H1 (cell line): ENCODE measurements at regions not wholly inside any gene's neighbourhood (a gene's known extent, or its start where the extent isn't known, plus 50 kb on each side); places are given as distances from the start of the nearest gene placed in this dataset.

ENCODE experiments used
- CTCF ChIA-PET: fragments of 300-600 bp; sonication (Branson Sonifier 250); formaldehyde crosslinking; loops from one replicate; lab custom pipeline; 2021; ENCODE audit not compliant: partially characterized antibody; lab: Charles Lee
- POLR2A ChIA-PET: fragments of 300-600 bp; sonication (Branson Sonifier 250); formaldehyde crosslinking; loops from one replicate; lab custom pipeline; 2021; ENCODE audit warnings: inconsistent platforms; ENCODE audit not compliant: partially characterized antibody; lab: Charles Lee
- DNase-seq, 2 experiments: peaks; one replicate each; pipeline versions ENCODE4 v3.0.0 to v3.0.0-alpha.2; 2010 to 2022; ENCODE audit warnings: low spot score in 2 of 2, low read depth in 1 of 2, mixed read lengths in 1 of 2
- FAIRE-seq: peaks from 2 replicates; lab custom pipeline; 2011; peaks lifted over from hg19 to GRCh38; lab: Jason Lieb, UNC
- H2AFZ ChIP-seq: 2 replicates; pipeline ENCODE4 v1.8.1; 2012; ENCODE audit warnings: low read length, inconsistent platforms
- H2AK5ac ChIP-seq: 2 replicates; pipeline ENCODE4 v1.6.1; 2013; ENCODE audit warnings: low read depth, low read length
- H2BK120ac ChIP-seq: replicated peaks from 2 replicates; pipeline ENCODE3; 2013; ENCODE audit warnings: low read depth, low read length, inconsistent platforms
- H2BK12ac ChIP-seq: 2 replicates; pipeline ENCODE4 v1.6.1; 2013; ENCODE audit warnings: low read depth, low read length
- H2BK15ac ChIP-seq: 2 replicates; pipeline ENCODE4 v1.6.1; 2013; ENCODE audit warnings: low read length
- H2BK20ac ChIP-seq: 2 replicates; pipeline ENCODE4 v1.6.1; 2013; ENCODE audit warnings: low read length
- H2BK5ac ChIP-seq: 2 replicates; pipeline ENCODE4 v1.6.1; 2013; ENCODE audit warnings: low read depth, low read length
- H3K14ac ChIP-seq: 2 replicates; pipeline ENCODE4 v1.6.1; 2013; ENCODE audit warnings: inconsistent platforms; ENCODE audit not compliant: insufficient read length
- H3K18ac ChIP-seq: 2 replicates; pipeline ENCODE4 v1.6.1; 2013; ENCODE audit warnings: low read length; ENCODE audit errors: extremely low read depth
- H3K23ac ChIP-seq: 2 replicates; pipeline ENCODE4 v1.6.1; 2013; ENCODE audit warnings: inconsistent platforms; ENCODE audit not compliant: insufficient read length
- H3K23me2 ChIP-seq: 2 replicates; pipeline ENCODE4 v1.6.1; 2013; ENCODE audit warnings: low read depth, low read length
- H3K27ac ChIP-seq: 2 replicates; pipeline ENCODE4 v1.6.1; 2011; ENCODE audit warnings: low read depth, low read length, inconsistent platforms
- H3K27me3 ChIP-seq, 4 experiments: replicated peaks in 1 of 4; 1 replicate in 1 of 4; 2 replicates in 3 of 4; pipeline versions ENCODE4 v1.6.1 to v1.8.1; 2011 to 2013; ENCODE audit warnings: low read length in 3 of 4, mild to moderate bottlenecking in 3 of 4, inconsistent platforms in 2 of 4, mixed read lengths in 2 of 4, moderate library complexity in 1 of 4; ENCODE audit not compliant: control insufficient read depth in 3 of 4, insufficient read depth in 3 of 4; ENCODE audit errors: extremely low read depth in 1 of 4
- H3K36me3 ChIP-seq, 4 experiments: 2 replicates each; pipeline versions ENCODE4 v1.6.1 to v1.8.1; 2011 to 2013; ENCODE audit warnings: mild to moderate bottlenecking in 4 of 4, low read length in 3 of 4, moderate library complexity in 2 of 4, control low read depth in 1 of 4, inconsistent platforms in 1 of 4; ENCODE audit not compliant: insufficient read depth in 4 of 4, control insufficient read depth in 2 of 4
- H3K4ac ChIP-seq: replicated peaks from 2 replicates; pipeline ENCODE3; 2013; ENCODE audit warnings: low read length, low read depth, mixed read lengths, inconsistent platforms; ENCODE audit not compliant: insufficient read length
- H3K4me1 ChIP-seq, 4 experiments: replicated peaks in 1 of 4; 1 replicate in 1 of 4; 2 replicates in 3 of 4; pipeline versions ENCODE4 v1.6.1 to v1.8.1; 2011 to 2013; ENCODE audit warnings: low read length in 3 of 4, inconsistent platforms in 2 of 4, mixed read lengths in 1 of 4; ENCODE audit not compliant: insufficient read depth in 4 of 4, control insufficient read depth in 3 of 4
- H3K4me2 ChIP-seq, 2 experiments: 2 replicates each; pipeline versions ENCODE4 v1.6.1 to v1.8.1; 2011 to 2013; ENCODE audit warnings: low read depth in 2 of 2, low read length in 2 of 2, control low read depth in 1 of 2, inconsistent platforms in 1 of 2, mild to moderate bottlenecking in 1 of 2; ENCODE audit not compliant: insufficient read depth in 1 of 2
- H3K4me3 ChIP-seq, 4 experiments: fragments of 200-600, 300-600 bp in 1 of 4; sonication (generic), shearing (Covaris generic), sonication (Bioruptor Twin) in 1 of 4; 2 replicates each; pipeline versions ENCODE4 v1.5.1 to v1.8.1; 2011 to 2016; ENCODE audit warnings: low read length in 4 of 4, low read depth in 3 of 4, control low read depth in 2 of 4, inconsistent platforms in 2 of 4, mild to moderate bottlenecking in 2 of 4, mixed read lengths in 1 of 4, moderate library complexity in 1 of 4; ENCODE audit not compliant: insufficient read depth in 2 of 4; ENCODE audit errors: extremely low read depth in 1 of 4
- H3K56ac ChIP-seq: replicated peaks from 2 replicates; pipeline ENCODE3; 2013; ENCODE audit warnings: low read depth, mild to moderate bottlenecking, mixed read lengths, low read length, inconsistent platforms; ENCODE audit not compliant: insufficient read length
- H3K79me1 ChIP-seq: 2 replicates; pipeline ENCODE4 v1.6.1; 2013; ENCODE audit warnings: low read depth, low read length, control low read depth
- H3K79me2 ChIP-seq, 2 experiments: 2 replicates each; pipeline versions ENCODE4 v1.6.1 to v1.8.1; 2012 to 2013; ENCODE audit warnings: low read length in 2 of 2, mild to moderate bottlenecking in 2 of 2, inconsistent platforms in 1 of 2; ENCODE audit not compliant: insufficient read depth in 2 of 2, control insufficient read depth in 1 of 2
- H3K9ac ChIP-seq, 4 experiments: replicated peaks in 1 of 4; 1 replicate in 1 of 4; 2 replicates in 3 of 4; pipeline versions ENCODE4 v1.6.1 to v1.8.1; 2011 to 2013; ENCODE audit warnings: low read depth in 3 of 4, low read length in 3 of 4, control low read depth in 2 of 4, mild to moderate bottlenecking in 2 of 4, moderate library complexity in 2 of 4, inconsistent platforms in 1 of 4; ENCODE audit errors: extremely low read depth in 1 of 4
- H3K9me3 ChIP-seq, 2 experiments: 2 replicates each; pipeline versions ENCODE4 v1.6.1 to v1.8.1; 2012 to 2013; ENCODE audit warnings: mild to moderate bottlenecking in 2 of 2, moderate library complexity in 2 of 2, control low read depth in 1 of 2, inconsistent platforms in 1 of 2, low read depth in 1 of 2, low read length in 1 of 2, mixed read lengths in 1 of 2; ENCODE audit not compliant: insufficient read depth in 2 of 2
- H4K20me1 ChIP-seq, 2 experiments: replicated peaks in 1 of 2; 2 replicates each; pipeline versions ENCODE3 to v1.8.1; 2011 to 2013; ENCODE audit warnings: inconsistent platforms in 2 of 2, low read length in 2 of 2, mild to moderate bottlenecking in 1 of 2; ENCODE audit not compliant: insufficient read depth in 2 of 2, control insufficient read depth in 1 of 2
- H4K5ac ChIP-seq: 2 replicates; pipeline ENCODE4 v1.6.1; 2013; ENCODE audit warnings: low read length, low read depth, mixed read lengths, inconsistent platforms; ENCODE audit not compliant: insufficient read length
- H4K8ac ChIP-seq: 2 replicates; pipeline ENCODE4 v1.8.0; 2013; ENCODE audit warnings: mild to moderate bottlenecking, moderate library complexity, low read length, inconsistent platforms; ENCODE audit not compliant: insufficient read depth; ENCODE audit errors: extremely low read depth
- H4K91ac ChIP-seq: replicated peaks from 2 replicates; pipeline ENCODE3; 2013; ENCODE audit warnings: low read length, mixed read lengths, inconsistent platforms; ENCODE audit not compliant: insufficient read length
- CEBPB ChIP-seq: IDR thresholded peaks from 2 replicates; pipeline ENCODE4 v1.6.1; 2012; ENCODE audit warnings: low read depth, low read length
- CTBP2 ChIP-seq: IDR thresholded peaks from 2 replicates; pipeline ENCODE4 v1.7.0; 2011; ENCODE audit warnings: borderline replicate concordance, mild to moderate bottlenecking, moderate library complexity, mixed read lengths, low read length; ENCODE audit not compliant: insufficient read depth, insufficient read length
- CTCF ChIP-seq, 3 experiments: IDR thresholded peaks; 1 replicate in 2 of 3; 2 replicates in 1 of 3; pipeline versions ENCODE4 v1.5.1 to v1.6.1; 2011; ENCODE audit warnings: low read length in 3 of 3, mild to moderate bottlenecking in 3 of 3, inconsistent platforms in 2 of 3, low read depth in 1 of 3, moderate library complexity in 1 of 3; ENCODE audit not compliant: insufficient read depth in 1 of 3; ENCODE audit errors: control extremely low read depth in 1 of 3
- EGR1 ChIP-seq: IDR thresholded peaks from 2 replicates; pipeline ENCODE4 v1.6.1; 2011; ENCODE audit warnings: low read depth, low read length, borderline replicate concordance
- HDAC2 ChIP-seq, 2 experiments: fragments of 300-600 bp in 1 of 2; sonication (generic) in 1 of 2; IDR thresholded peaks; 2 replicates each; pipeline ENCODE4 v1.6.1; 2011 to 2012; ENCODE audit warnings: low read depth in 2 of 2, low read length in 2 of 2, mild to moderate bottlenecking in 2 of 2, moderate library complexity in 2 of 2, borderline replicate concordance in 1 of 2, inconsistent platforms in 1 of 2
- HDAC6 ChIP-seq: IDR thresholded peaks from one replicate; pipeline ENCODE4 v1.7.1; 2012; ENCODE audit warnings: low read depth, mild to moderate bottlenecking, inconsistent platforms, low read length, moderate library complexity
- MAX ChIP-seq: IDR thresholded peaks from 2 replicates; pipeline ENCODE4 v1.6.1; 2012; ENCODE audit warnings: inconsistent platforms
- NRF1 ChIP-seq: IDR thresholded peaks from 2 replicates; pipeline ENCODE4 v1.6.1; 2011; ENCODE audit warnings: mild to moderate bottlenecking, low read depth, low read length, improper control_type of control experiment
- RFX5 ChIP-seq: IDR thresholded peaks from 2 replicates; pipeline ENCODE4 v1.6.1; 2011; ENCODE audit warnings: low read depth, low read length, improper control_type of control experiment, borderline replicate concordance
- ZNF274 ChIP-seq: IDR thresholded peaks from 2 replicates; pipeline ENCODE4 v1.7.0; 2012; ENCODE audit warnings: low read length, borderline replicate concordance; ENCODE audit errors: extremely low read depth
- WGBS, 2 experiments: shearing (Covaris generic) in 1 of 2; methylation state at CpG; one replicate each; pipeline versions ENCODE4 v1.1.6 to v1.1.7; 2013 to 2015; ENCODE audit warnings: low lambda C conversion rate in 2 of 2, mixed read lengths in 2 of 2, inconsistent platforms in 1 of 2, low coverage in 1 of 2, missing lambda C conversion rate in 1 of 2; ENCODE audit not compliant: insufficient replicate concordance in 2 of 2, insufficient coverage in 1 of 2, insufficient read length in 1 of 2; ENCODE audit errors: extremely low coverage in 1 of 2, missing lambda C conversion rate in 1 of 2; 5-methylcytosine and 5-hydroxymethylcytosine counted together
- TF ChIP-seq, protein P1 (sequence below): IDR thresholded peaks from 2 replicates; pipeline ENCODE4 v1.6.1; 2011; ENCODE audit warnings: low read length, improper control_type of control experiment

DNA sequence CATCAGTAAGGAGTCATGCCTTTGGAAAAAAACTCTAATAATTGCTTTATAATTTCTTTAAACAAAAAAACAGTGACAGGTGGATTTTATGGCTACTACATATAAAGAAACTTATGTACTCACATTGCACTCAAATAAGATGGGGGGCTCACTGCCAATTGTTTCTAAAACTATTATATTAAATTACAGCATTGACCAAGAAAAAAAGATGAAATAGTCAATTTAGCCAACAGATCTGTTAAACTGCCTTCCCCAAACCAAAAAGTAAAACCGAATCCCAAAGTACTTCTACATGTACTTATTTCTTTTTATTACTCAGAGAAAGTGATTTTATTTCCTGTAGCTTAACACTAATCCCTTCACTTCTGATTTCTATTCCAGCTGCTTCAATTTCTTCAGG, 716.8 kb upstream of the SLITRK5 start:
- Histone ChIP-seq H3K4ac (no peak overlapping the region), H4K20me1 (no peaks in the 10 kb centered on the region), H3K56ac (no peak overlapping the region), H2BK120ac (no peak overlapping the region), H2BK5ac (no peak overlapping the region), H4K8ac (no peak overlapping the region), H2AFZ (no peak overlapping the region), H3K14ac (no peak overlapping the region), H3K9me3 (no peaks in the 10 kb centered on the region), H2BK15ac (no peak overlapping the region), H3K27ac (no peak overlapping the region), H3K4me3 (no peak overlapping the region), H4K91ac (no peak overlapping the region), H2AK5ac (no peak overlapping the region), H3K4me1 (no peaks in the 10 kb centered on the region), H3K27me3 (no peaks in the 10 kb centered on the region), H3K79me1 (no peaks in the 10 kb centered on the region), H3K23ac (no peak overlapping the region), H3K23me2 (no peaks in the 10 kb centered on the region), H3K79me2 (no peaks in the 10 kb centered on the region), H3K36me3 (no peaks in the 10 kb centered on the region), H2BK12ac (no peak overlapping the region), H4K5ac (no peak overlapping the region), H3K18ac (no peak overlapping the region), H3K4me2 (no peak overlapping the region), H3K9ac (no peak overlapping the region), H2BK20ac (no peak overlapping the region)
- DNase-seq: no peak
- CTCF ChIA-PET: no interaction called here
- WGBS, 2 experiments: 93% methylated on average over 1 of the region's 1 CpG; no CpG with 5 or more reads in 1 of the 2 experiments
- no peak for FAIRE-seq
- POLR2A ChIA-PET: no interaction called here
- no peak for TF ChIP-seq CEBPB
- TF ChIP-seq EGR1: no peak
- TF ChIP-seq NRF1: no peak
- TF ChIP-seq HDAC2 (IDR thresholded peaks at IDR 0.05; ENCODE audit: borderline replicate concordance in 1 of 2, low read depth in 2 of 2, low read length in 2 of 2): no peak
- TF ChIP-seq CTCF (IDR thresholded peaks at IDR 0.05; ENCODE audit: control extremely low read depth in 1 of 3, insufficient read depth in 1 of 3, low read depth in 1 of 3, low read length in 3 of 3): no peak
- no peak for TF ChIP-seq ZNF274
- no peak for TF ChIP-seq HDAC6
- no peak for TF ChIP-seq MAX
- TF ChIP-seq, protein P1, sequence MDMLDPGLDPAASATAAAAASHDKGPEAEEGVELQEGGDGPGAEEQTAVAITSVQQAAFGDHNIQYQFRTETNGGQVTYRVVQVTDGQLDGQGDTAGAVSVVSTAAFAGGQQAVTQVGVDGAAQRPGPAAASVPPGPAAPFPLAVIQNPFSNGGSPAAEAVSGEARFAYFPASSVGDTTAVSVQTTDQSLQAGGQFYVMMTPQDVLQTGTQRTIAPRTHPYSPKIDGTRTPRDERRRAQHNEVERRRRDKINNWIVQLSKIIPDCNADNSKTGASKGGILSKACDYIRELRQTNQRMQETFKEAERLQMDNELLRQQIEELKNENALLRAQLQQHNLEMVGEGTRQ: no peak
- no peak for TF ChIP-seq RFX5
- TF ChIP-seq CTBP2: no peak
